GM12878 (cell line): ENCODE measurements at regions not wholly inside any gene's neighbourhood (a gene's known extent, or its start where the extent isn't known, plus 50 kb on each side); places are given as distances from the start of the nearest gene placed in this dataset.

ENCODE experiments used
- ATAC-seq: fragments of 200-7000 bp; cut with Tn5 transposase; 3 replicates; pipeline ENCODE4 v1.9.1; 2020; ENCODE audit warnings: mild to moderate bottlenecking, moderate library complexity
- BruUV-seq: library from RNA; stranded (reverse); fragments of 400-500 nt; replicated peaks from 2 replicates; lab custom pipeline; 2021; lab: Mats Ljungman, UMichigan
- CTCF ChIA-PET: fragments of 300-600 bp; sonication (Branson Sonifier 250); formaldehyde crosslinking; extraction: SDS; loops from one replicate; lab custom pipeline; 2021; ENCODE audit warnings: inconsistent platforms; lab: Yijun Ruan, JAX
- POLR2A ChIA-PET: fragments of 350-600 bp; formaldehyde crosslinking; extraction: SDS; loops from one replicate; lab custom pipeline; 2021; ENCODE audit warnings: inconsistent platforms; lab: Charles Lee
- RAD21 ChIA-PET: fragments of 300-600 bp; sonication (Branson Sonifier 250); formaldehyde crosslinking; loops from one replicate; lab custom pipeline; 2023; ENCODE audit warnings: antibody characterized with exemption; ENCODE audit not compliant: unreplicated experiment; lab: Charles Lee
- SMC1A ChIA-PET: fragments of 300-600 bp; sonication (Branson Sonifier 250); formaldehyde crosslinking; loops from one replicate; lab custom pipeline; 2023; ENCODE audit not compliant: unreplicated experiment, uncharacterized antibody; lab: Charles Lee
- DNase-seq: peaks from one replicate; pipeline ENCODE4 v3.0.0-alpha.2; 2011; ENCODE audit warnings: low read depth, low spot score
- FAIRE-seq: peaks from 3 replicates; lab custom pipeline; 2011; peaks lifted over from hg19 to GRCh38; lab: Jason Lieb, UNC
- H2AFZ ChIP-seq: 2 replicates; pipeline ENCODE4 v1.6.0; 2011; ENCODE audit warnings: low read depth, low read length, control low read depth; ENCODE audit not compliant: control insufficient read depth
- H3K27ac ChIP-seq: 2 replicates; pipeline ENCODE4 v1.5.1; 2011; ENCODE audit warnings: control low read depth; ENCODE audit not compliant: control insufficient read depth, insufficient read depth
- H3K27me3 ChIP-seq, 2 experiments: replicated peaks in 1 of 2; 2 replicates each; pipeline versions ENCODE4 v1.6.0 to v1.6.1; 2011; ENCODE audit warnings: low read length in 1 of 2; ENCODE audit not compliant: control insufficient read depth in 2 of 2, insufficient read depth in 2 of 2
- H3K36me3 ChIP-seq, 2 experiments: 2 replicates each; pipeline ENCODE4 v1.5.1; 2011; ENCODE audit warnings: low read length in 1 of 2; ENCODE audit not compliant: control insufficient read depth in 2 of 2, insufficient read depth in 2 of 2
- H3K4me1 ChIP-seq: 2 replicates; pipeline ENCODE4 v1.6.1; 2011; ENCODE audit warnings: mild to moderate bottlenecking, low read length, moderate library complexity, mixed read lengths; ENCODE audit not compliant: control insufficient read depth, insufficient read depth
- H3K4me2 ChIP-seq: 2 replicates; pipeline ENCODE4 v1.6.0; 2011; ENCODE audit warnings: control low read depth; ENCODE audit not compliant: control insufficient read depth, insufficient read depth
- H3K4me3 ChIP-seq: fragments of 200-600 bp; sonication (generic); 2 replicates; pipeline ENCODE4 v1.5.1; 2016
- H3K79me2 ChIP-seq: 2 replicates; pipeline ENCODE4 v1.6.0; 2011; ENCODE audit warnings: low read length; ENCODE audit not compliant: control insufficient read depth, insufficient read depth
- H3K9ac ChIP-seq: 2 replicates; pipeline ENCODE4 v1.8.0; 2011; ENCODE audit warnings: low read length, control low read depth, mixed read lengths; ENCODE audit not compliant: control insufficient read depth, insufficient read depth
- H3K9me3 ChIP-seq: replicated peaks from 3 replicates; pipeline ENCODE4 v1.5.1; 2011; ENCODE audit warnings: mild to moderate bottlenecking, low read length; ENCODE audit not compliant: control insufficient read depth, insufficient read depth
- H4K20me1 ChIP-seq: 2 replicates; pipeline ENCODE4 v1.6.0; 2011; ENCODE audit not compliant: control insufficient read depth, insufficient read depth
- BCL11A ChIP-seq: IDR thresholded peaks from 2 replicates; pipeline ENCODE4 v1.6.1; 2011; ENCODE audit warnings: low read depth, low read length
- BHLHE40 ChIP-seq, 2 experiments: fragments of 450-650 bp in 1 of 2; IDR thresholded peaks; 2 replicates each; pipeline ENCODE4 v1.6.1; 2011 to 2017; ENCODE audit warnings: low read depth in 2 of 2, borderline replicate concordance in 1 of 2, improper control_type of control experiment in 1 of 2, low read length in 1 of 2, mild to moderate bottlenecking in 1 of 2
- HCFC1 ChIP-seq: fragments of 150-350 bp; IDR thresholded peaks from 2 replicates; pipeline ENCODE4 v1.6.1; 2014; ENCODE audit warnings: low read length
- HDAC2 ChIP-seq: fragments of 200-600 bp; sonication (generic); IDR thresholded peaks from 2 replicates; pipeline ENCODE4 v1.6.1; 2017
- POU2F2 ChIP-seq: IDR thresholded peaks from 3 replicates; pipeline ENCODE4 v1.6.1; 2011; ENCODE audit warnings: low read depth, mild to moderate bottlenecking, low read length, borderline replicate concordance
- TCF12 ChIP-seq: IDR thresholded peaks from 2 replicates; pipeline ENCODE4 v1.6.1; 2011; ENCODE audit warnings: low read depth, mild to moderate bottlenecking, low read length
- ZNF207 ChIP-seq: fragments of 450-650 bp; IDR thresholded peaks from 2 replicates; pipeline ENCODE4 v1.6.1; 2014; ENCODE audit warnings: antibody characterized with exemption, mild to moderate bottlenecking, borderline replicate concordance
- ZZZ3 ChIP-seq: IDR thresholded peaks from 2 replicates; pipeline ENCODE4 v1.6.1; 2011; ENCODE audit warnings: low read depth; ENCODE audit not compliant: control insufficient read depth, insufficient read length
- WGBS: methylation state at CpG from one replicate; pipeline ENCODE4 v1.1.6; 2016; ENCODE audit warnings: low lambda C conversion rate; ENCODE audit not compliant: insufficient replicate concordance, insufficient coverage; ENCODE audit errors: missing lambda C conversion rate; 5-methylcytosine and 5-hydroxymethylcytosine counted together
- in situ Hi-C: fragments of 300-500 bp; cut with MboI; formaldehyde crosslinking; loops from 9 replicates; pipeline ENCODE4 v1.14.3; 2018; ENCODE audit warnings: mixed read lengths
- intact Hi-C: fragments of 100-400 bp; cut with micrococcal nuclease; formaldehyde crosslinking; loops from one replicate; pipeline ENCODE4 v1.14.2; 2022; ENCODE audit not compliant: unreplicated experiment
- TF ChIP-seq, protein P1 (sequence below): IDR thresholded peaks from 2 replicates; pipeline ENCODE4 v1.6.1; 2012; ENCODE audit warnings: low read depth, low read length, improper control_type of control experiment
- TF ChIP-seq, protein P2 (sequence below): fragments of 450-650 bp; conservative IDR thresholded peaks from 2 replicates; pipeline ENCODE4 v1.6.1; 2017; ENCODE audit warnings: mild to moderate bottlenecking, moderate library complexity
- TF ChIP-seq, protein P3 (sequence below): IDR thresholded peaks from 2 replicates; pipeline ENCODE4 v1.6.1; 2012; ENCODE audit warnings: improper control_type of control experiment, low read depth, low read length; ENCODE audit not compliant: insufficient replicate concordance
- TF ChIP-seq, protein P4 (sequence below): IDR thresholded peaks from 2 replicates; pipeline ENCODE4 v1.6.1; 2011; ENCODE audit warnings: borderline replicate concordance, low read depth, mild to moderate bottlenecking, moderate library complexity, mixed read lengths, low read length; ENCODE audit not compliant: insufficient read depth; ENCODE audit errors: extremely low read length
- TF ChIP-seq, protein P5 (sequence below): IDR thresholded peaks from 2 replicates; pipeline ENCODE4 v1.6.1; 2012; ENCODE audit warnings: low read length, inconsistent platforms

DNA sequence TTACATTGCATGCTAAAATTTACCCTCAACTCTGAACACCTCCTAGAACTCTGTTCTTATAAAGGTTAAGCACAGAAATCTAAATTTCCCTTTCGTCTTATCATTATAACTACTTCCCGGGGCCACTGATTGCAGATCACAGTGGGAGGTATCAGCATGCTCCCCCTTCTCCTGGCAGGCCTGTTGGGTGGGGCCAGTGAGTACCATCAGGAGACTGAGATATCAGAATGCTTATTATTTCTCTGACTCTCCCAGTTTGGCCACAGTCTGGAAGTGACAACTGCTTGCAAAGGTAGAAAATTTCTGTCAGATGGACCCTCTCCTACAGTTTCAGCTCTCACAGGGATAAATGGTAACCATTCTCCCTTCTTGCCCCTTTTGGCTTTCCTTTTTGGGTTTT is 62.6 kb downstream of the DSEL start:
- no peak for DNase-seq
- H3K4me3 ChIP-seq: no peak overlapping the region
- H3K4me1 ChIP-seq: no peaks in the 10 kb centered on the region
- in situ Hi-C loops: no loop called here
- no peak for FAIRE-seq
- RAD21 ChIA-PET: no interaction called here
- H3K9me3 ChIP-seq: no peaks in the 10 kb centered on the region
- no peak overlapping the region for H3K9ac ChIP-seq
- no peak for TF ChIP-seq POU2F2
- no peak for TF ChIP-seq HDAC2
- no peak for TF ChIP-seq ZZZ3
- TF ChIP-seq, protein P1, sequence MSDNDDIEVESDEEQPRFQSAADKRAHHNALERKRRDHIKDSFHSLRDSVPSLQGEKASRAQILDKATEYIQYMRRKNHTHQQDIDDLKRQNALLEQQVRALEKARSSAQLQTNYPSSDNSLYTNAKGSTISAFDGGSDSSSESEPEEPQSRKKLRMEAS: no peak
- TF ChIP-seq, protein P2, sequence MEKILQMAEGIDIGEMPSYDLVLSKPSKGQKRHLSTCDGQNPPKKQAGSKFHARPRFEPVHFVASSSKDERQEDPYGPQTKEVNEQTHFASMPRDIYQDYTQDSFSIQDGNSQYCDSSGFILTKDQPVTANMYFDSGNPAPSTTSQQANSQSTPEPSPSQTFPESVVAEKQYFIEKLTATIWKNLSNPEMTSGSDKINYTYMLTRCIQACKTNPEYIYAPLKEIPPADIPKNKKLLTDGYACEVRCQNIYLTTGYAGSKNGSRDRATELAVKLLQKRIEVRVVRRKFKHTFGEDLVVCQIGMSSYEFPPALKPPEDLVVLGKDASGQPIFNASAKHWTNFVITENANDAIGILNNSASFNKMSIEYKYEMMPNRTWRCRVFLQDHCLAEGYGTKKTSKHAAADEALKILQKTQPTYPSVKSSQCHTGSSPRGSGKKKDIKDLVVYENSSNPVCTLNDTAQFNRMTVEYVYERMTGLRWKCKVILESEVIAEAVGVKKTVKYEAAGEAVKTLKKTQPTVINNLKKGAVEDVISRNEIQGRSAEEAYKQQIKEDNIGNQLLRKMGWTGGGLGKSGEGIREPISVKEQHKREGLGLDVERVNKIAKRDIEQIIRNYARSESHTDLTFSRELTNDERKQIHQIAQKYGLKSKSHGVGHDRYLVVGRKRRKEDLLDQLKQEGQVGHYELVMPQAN: no peak
- no peak for TF ChIP-seq BHLHE40 (IDR thresholded peaks at IDR 0.05; ENCODE audit: borderline replicate concordance in 1 of 2, low read depth in 2 of 2, low read length in 1 of 2)
- TF ChIP-seq TCF12: no peak
- TF ChIP-seq, protein P3, sequence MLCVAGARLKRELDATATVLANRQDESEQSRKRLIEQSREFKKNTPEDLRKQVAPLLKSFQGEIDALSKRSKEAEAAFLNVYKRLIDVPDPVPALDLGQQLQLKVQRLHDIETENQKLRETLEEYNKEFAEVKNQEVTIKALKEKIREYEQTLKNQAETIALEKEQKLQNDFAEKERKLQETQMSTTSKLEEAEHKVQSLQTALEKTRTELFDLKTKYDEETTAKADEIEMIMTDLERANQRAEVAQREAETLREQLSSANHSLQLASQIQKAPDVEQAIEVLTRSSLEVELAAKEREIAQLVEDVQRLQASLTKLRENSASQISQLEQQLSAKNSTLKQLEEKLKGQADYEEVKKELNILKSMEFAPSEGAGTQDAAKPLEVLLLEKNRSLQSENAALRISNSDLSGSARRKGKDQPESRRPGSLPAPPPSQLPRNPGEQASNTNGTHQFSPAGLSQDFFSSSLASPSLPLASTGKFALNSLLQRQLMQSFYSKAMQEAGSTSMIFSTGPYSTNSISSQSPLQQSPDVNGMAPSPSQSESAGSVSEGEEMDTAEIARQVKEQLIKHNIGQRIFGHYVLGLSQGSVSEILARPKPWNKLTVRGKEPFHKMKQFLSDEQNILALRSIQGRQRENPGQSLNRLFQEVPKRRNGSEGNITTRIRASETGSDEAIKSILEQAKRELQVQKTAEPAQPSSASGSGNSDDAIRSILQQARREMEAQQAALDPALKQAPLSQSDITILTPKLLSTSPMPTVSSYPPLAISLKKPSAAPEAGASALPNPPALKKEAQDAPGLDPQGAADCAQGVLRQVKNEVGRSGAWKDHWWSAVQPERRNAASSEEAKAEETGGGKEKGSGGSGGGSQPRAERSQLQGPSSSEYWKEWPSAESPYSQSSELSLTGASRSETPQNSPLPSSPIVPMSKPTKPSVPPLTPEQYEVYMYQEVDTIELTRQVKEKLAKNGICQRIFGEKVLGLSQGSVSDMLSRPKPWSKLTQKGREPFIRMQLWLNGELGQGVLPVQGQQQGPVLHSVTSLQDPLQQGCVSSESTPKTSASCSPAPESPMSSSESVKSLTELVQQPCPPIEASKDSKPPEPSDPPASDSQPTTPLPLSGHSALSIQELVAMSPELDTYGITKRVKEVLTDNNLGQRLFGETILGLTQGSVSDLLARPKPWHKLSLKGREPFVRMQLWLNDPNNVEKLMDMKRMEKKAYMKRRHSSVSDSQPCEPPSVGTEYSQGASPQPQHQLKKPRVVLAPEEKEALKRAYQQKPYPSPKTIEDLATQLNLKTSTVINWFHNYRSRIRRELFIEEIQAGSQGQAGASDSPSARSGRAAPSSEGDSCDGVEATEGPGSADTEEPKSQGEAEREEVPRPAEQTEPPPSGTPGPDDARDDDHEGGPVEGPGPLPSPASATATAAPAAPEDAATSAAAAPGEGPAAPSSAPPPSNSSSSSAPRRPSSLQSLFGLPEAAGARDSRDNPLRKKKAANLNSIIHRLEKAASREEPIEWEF: no peak
- TF ChIP-seq, protein P4, sequence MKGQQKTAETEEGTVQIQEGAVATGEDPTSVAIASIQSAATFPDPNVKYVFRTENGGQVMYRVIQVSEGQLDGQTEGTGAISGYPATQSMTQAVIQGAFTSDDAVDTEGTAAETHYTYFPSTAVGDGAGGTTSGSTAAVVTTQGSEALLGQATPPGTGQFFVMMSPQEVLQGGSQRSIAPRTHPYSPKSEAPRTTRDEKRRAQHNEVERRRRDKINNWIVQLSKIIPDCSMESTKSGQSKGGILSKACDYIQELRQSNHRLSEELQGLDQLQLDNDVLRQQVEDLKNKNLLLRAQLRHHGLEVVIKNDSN: no peak
- no peak for TF ChIP-seq BCL11A
- TF ChIP-seq, protein P5, sequence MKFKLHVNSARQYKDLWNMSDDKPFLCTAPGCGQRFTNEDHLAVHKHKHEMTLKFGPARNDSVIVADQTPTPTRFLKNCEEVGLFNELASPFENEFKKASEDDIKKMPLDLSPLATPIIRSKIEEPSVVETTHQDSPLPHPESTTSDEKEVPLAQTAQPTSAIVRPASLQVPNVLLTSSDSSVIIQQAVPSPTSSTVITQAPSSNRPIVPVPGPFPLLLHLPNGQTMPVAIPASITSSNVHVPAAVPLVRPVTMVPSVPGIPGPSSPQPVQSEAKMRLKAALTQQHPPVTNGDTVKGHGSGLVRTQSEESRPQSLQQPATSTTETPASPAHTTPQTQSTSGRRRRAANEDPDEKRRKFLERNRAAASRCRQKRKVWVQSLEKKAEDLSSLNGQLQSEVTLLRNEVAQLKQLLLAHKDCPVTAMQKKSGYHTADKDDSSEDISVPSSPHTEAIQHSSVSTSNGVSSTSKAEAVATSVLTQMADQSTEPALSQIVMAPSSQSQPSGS: no peak
- TF ChIP-seq ZNF207: no peak
- TF ChIP-seq HCFC1: no peak
- no peaks in the 10 kb centered on the region for H4K20me1 ChIP-seq
- H3K27ac ChIP-seq: no peak overlapping the region
- no TSS peak for BruUV-seq
- H3K4me2 ChIP-seq: no peak overlapping the region
- ATAC-seq: no peak
- H2AFZ ChIP-seq: no peak overlapping the region
- H3K27me3 ChIP-seq: no peaks in the 10 kb centered on the region
- CTCF ChIA-PET: no interaction called here
- POLR2A ChIA-PET: no interaction called here
- intact Hi-C loops: no loop called here
- H3K79me2 ChIP-seq: no peaks in the 10 kb centered on the region
- no peaks in the 10 kb centered on the region for H3K36me3 ChIP-seq
- 6% methylated on average over 2 of the region's 2 CpGs for WGBS
- SMC1A ChIA-PET: no interaction called here
